ENCODE measurements at regions not wholly inside any gene's neighbourhood (a gene's known extent, or its start where the extent isn't known, plus 50 kb on each side); places are given as distances from the start of the nearest gene placed in this dataset.

DNA sequence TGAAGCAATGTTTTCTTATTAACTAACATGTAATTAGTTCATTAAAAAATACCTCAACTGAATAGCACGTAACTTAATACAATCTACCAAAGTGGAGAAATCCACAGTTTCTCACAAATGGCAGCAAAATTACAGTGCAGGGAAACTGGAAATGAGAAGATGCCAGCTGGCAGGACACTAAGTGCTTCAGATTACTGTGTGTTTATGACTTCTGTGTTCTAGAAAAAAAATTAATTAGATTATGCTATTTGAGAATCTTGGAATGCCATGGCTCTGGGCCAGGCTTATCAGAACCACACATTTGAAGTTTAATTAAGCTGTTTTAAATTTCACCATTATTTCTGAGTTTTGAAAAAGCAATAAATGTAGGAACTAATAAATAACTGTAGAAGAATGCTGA lies 357.6 kb downstream of the TGFB2 start:
- Histone ChIP-seq H3K36me3 (ENCODE audit: insufficient read depth, low read length) (no peaks in the 10 kb centered on the region), H3K9ac (ENCODE audit: low read depth, low read length) (no peak overlapping the region), H3K4me1 (ENCODE audit: insufficient read depth, low read length) (no peaks in the 10 kb centered on the region), H3K27ac (ENCODE audit: low read depth, low read length) (no peak overlapping the region), H3K9me3 (ENCODE audit: insufficient read depth, low read depth, low read length) (no peaks in the 10 kb centered on the region), H3K27me3 (ENCODE audit: insufficient read depth, low read length) (no peaks in the 10 kb centered on the region), H3K4me3 (ENCODE audit: low read length) (no peak overlapping the region)
- WGBS: 100% methylated on average over 1 of the region's 1 CpG

DNA sequence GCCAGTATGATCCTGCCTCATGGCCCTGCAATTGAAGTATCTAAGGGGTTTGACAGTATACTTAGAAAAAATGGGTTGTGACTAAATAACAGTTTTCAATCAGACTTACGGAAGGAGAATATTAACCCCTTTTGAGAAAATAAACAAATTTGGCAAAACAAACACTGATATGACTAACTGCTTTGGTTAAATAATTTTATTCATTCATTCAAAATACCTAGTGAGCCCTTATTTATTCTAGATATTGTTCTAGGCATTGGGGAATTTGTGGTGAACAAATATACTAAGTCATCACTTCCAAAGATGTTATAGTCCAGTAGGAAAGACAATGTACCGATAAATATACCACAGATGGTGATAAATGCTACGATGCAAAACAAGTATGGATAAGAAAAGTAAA lies 358.7 kb downstream of the TGFB2 start:
- no peaks in the 10 kb centered on the region for H3K9me3 ChIP-seq (ENCODE audit: insufficient read depth, low read depth, low read length)
- H3K27ac ChIP-seq (ENCODE audit: low read depth, low read length): no peak overlapping the region
- H3K27me3 ChIP-seq (ENCODE audit: insufficient read depth, low read length): no peaks in the 10 kb centered on the region
- no peak overlapping the region for H3K9ac ChIP-seq (ENCODE audit: low read depth, low read length)
- no peaks in the 10 kb centered on the region for H3K4me1 ChIP-seq (ENCODE audit: insufficient read depth, low read length)
- H3K4me3 ChIP-seq (ENCODE audit: low read length): no peak overlapping the region
- WGBS: no CpG with 5 or more reads among the region's 3 CpGs
- no peaks in the 10 kb centered on the region for H3K36me3 ChIP-seq (ENCODE audit: insufficient read depth, low read length)

DNA sequence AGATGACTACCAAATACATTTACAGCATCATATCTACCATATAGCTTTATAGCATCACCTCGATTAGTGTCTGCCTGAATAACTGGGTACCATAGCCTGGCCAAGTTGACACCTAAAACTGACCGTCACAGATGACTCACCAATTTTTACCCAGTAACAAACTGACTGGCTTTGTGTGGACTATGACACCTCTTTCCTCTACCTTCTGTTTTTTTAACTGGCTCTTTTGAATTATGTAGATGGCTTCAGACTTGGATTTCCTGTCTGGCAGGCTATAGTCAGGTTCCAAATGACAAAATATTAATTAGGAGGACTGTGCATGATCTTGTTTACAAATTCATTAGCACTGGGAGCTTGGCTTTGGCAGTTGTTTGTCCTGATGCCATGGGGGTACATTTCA lies 360.3 kb downstream of the TGFB2 start:
- H3K36me3 ChIP-seq (ENCODE audit: insufficient read depth, low read length): no peaks in the 10 kb centered on the region
- H3K4me3 ChIP-seq (ENCODE audit: low read length): no peak overlapping the region
- 94% methylated on average over 2 of the region's 2 CpGs for WGBS
- H3K27ac ChIP-seq (ENCODE audit: low read depth, low read length): no peak overlapping the region
- H3K9me3 ChIP-seq (ENCODE audit: insufficient read depth, low read depth, low read length): no peaks in the 10 kb centered on the region
- H3K9ac ChIP-seq (ENCODE audit: low read depth, low read length): no peak overlapping the region
- no peaks in the 10 kb centered on the region for H3K27me3 ChIP-seq (ENCODE audit: insufficient read depth, low read length)
- H3K4me1 ChIP-seq (ENCODE audit: insufficient read depth, low read length): no peaks in the 10 kb centered on the region

DNA sequence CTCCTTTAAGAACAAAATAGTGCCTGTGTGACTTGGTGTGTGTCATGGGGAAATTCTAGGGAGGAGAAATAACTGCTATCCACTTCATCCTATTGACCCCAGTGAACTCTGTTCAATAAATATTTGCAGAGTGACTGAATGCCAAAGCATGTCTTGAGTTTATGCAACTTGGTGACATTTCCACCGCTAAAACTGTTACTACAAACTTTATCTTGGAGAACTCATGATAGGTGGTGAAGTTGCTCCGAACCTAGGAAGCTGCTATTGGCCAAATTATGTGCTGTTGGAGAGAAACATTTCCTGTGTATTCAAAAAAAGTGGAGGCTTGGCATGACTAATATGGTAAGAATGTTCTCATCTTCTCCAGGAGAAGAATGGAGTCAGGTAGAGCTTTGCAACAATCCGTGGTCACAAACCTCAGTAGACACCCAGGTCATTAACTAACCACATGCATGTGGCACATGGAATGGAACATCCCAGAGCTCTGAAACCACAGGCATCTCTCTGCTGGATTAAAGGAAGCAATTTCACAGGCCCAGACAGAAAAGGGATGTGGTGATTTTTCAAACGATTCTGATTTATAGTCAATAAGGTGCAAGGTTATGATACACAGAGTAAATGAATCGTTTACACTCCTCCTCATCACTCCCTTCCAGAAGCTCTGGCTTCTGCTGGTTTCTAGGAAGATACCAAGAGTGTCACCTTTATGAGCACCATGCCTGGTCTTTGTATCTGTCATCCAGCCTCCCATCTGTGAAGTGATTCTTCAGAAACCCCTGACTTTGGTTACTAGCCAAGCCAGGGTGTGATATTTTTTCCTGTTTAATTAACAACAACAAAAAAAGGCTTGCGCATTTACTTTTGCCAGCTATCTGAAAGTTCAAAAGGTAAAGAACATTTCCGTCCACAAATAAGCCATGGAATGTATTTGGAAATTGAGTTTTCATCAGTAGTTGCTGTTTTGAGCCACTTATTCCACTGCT lies 361.1 kb downstream of the TGFB2 start:
- no peak overlapping the region for H3K9ac ChIP-seq (ENCODE audit: low read depth, low read length)
- no peak overlapping the region for H3K4me3 ChIP-seq (ENCODE audit: low read length)
- H3K4me1 ChIP-seq (ENCODE audit: insufficient read depth, low read length): no peaks in the 10 kb centered on the region
- H3K27ac ChIP-seq (ENCODE audit: low read depth, low read length): no peak overlapping the region
- no peaks in the 10 kb centered on the region for H3K27me3 ChIP-seq (ENCODE audit: insufficient read depth, low read length)
- 91% methylated on average over 7 of the region's 7 CpGs for WGBS
- H3K36me3 ChIP-seq (ENCODE audit: insufficient read depth, low read length): no peaks in the 10 kb centered on the region
- no peaks in the 10 kb centered on the region for H3K9me3 ChIP-seq (ENCODE audit: insufficient read depth, low read depth, low read length)

DNA sequence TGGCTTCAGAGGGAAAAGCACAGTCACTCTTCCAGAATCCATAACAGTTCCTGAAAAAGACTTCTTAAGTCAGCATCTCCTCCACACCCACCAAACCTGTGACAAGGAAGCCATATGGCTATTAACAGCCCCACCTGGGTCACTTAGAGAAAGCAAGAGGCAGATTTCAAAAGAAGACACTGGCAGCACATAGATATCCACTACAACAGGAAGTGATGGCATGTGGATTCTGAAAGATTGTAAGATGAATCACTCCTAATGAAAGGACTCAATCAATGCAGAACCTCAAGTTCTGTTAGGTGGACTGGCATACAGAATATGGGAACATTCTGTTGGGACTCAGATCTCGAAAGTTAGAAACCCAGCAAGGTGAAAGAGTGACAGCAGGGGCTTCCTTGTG lies 365.9 kb downstream of the TGFB2 start:
- Histone ChIP-seq H3K27ac (ENCODE audit: low read depth, low read length) (no peak overlapping the region), H3K9me3 (ENCODE audit: insufficient read depth, low read depth, low read length) (no peaks in the 10 kb centered on the region), H3K36me3 (ENCODE audit: insufficient read depth, low read length) (no peaks in the 10 kb centered on the region), H3K4me3 (ENCODE audit: low read length) (no peak overlapping the region), H3K4me1 (ENCODE audit: insufficient read depth, low read length) (no peaks in the 10 kb centered on the region), H3K9ac (ENCODE audit: low read depth, low read length) (no peak overlapping the region), H3K27me3 (ENCODE audit: insufficient read depth, low read length) (no peaks in the 10 kb centered on the region)
- WGBS: 93% methylated on average over 1 of the region's 1 CpG

DNA sequence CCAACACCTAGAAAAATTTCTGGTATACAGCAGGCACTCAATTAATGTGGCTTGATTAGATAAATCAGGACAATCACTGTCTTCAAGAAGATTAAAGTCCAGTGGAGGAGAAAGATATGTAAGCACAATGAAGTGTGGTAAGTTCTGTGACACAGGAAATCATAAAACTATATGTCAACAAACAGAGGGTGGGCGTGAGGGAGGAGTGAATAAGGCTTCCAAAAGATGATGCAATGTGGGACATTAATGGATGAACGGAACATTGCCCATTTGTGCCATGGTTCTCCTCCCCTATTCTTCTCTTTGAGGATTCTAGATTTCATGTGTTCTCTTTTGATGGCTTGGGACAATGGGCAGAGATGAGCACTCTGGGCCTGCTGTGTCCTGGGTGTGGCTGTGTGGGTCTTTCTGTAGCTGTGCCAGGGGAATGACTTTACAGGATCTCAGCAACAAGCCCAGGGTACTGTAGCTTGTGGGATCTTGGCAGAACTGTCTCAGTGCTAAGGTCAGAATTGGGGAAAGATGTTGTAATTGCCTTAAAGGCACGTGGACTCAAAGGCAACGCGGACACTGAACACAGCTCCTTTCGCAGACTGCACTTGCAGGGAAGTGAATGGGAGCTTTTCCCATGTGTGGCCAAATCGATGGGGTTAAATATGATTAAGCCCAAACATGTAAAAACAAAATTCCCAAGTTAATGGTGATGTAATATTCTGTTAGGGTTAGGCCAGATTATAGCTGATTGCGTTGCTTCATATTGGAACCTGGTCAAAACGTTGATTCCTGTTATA lies 366.9 kb downstream of the TGFB2 start:
- Histone ChIP-seq H3K36me3 (ENCODE audit: insufficient read depth, low read length) (no peaks in the 10 kb centered on the region), H3K4me3 (ENCODE audit: low read length) (no peak overlapping the region)
- 95% methylated on average over 7 of the region's 9 CpGs for WGBS

DNA sequence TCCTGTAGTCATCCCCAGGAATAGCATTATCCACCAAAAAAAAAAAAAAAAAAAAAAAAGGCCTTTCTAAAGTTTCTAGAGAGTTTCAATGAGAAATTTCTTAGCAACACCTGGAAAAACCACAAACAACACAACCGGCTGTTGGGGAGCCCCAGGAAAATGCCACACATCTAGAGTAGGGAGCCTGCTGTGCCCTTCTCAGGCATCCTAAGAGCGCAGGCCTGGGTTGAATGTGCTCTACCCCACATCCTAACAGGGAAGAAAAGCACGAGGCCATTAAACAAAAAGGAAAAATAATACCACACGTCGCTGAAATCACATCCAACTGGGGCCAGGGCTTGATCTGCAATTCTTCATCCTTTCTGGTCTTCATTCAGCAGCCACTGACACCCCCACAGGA lies 367.5 kb downstream of the TGFB2 start:
- 93% methylated on average over 5 of the region's 5 CpGs for WGBS
- Histone ChIP-seq H3K27ac (ENCODE audit: low read depth, low read length) (no peak overlapping the region), H3K36me3 (ENCODE audit: insufficient read depth, low read length) (no peaks in the 10 kb centered on the region), H3K9me3 (ENCODE audit: insufficient read depth, low read depth, low read length) (no peaks in the 10 kb centered on the region), H3K9ac (ENCODE audit: low read depth, low read length) (no peak overlapping the region), H3K27me3 (ENCODE audit: insufficient read depth, low read length) (no peaks in the 10 kb centered on the region), H3K4me1 (ENCODE audit: insufficient read depth, low read length) (no peaks in the 10 kb centered on the region), H3K4me3 (ENCODE audit: low read length) (no peak overlapping the region)

More for the DNA sequence above, 366.9 kb downstream of the TGFB2 start:
- Histone ChIP-seq H3K4me1 (ENCODE audit: insufficient read depth, low read length) (no peaks in the 10 kb centered on the region), H3K9ac (ENCODE audit: low read depth, low read length) (no peak overlapping the region), H3K27me3 (ENCODE audit: insufficient read depth, low read length) (no peaks in the 10 kb centered on the region), H3K27ac (ENCODE audit: low read depth, low read length) (no peak overlapping the region), H3K9me3 (ENCODE audit: insufficient read depth, low read depth, low read length) (no peaks in the 10 kb centered on the region)

DNA sequence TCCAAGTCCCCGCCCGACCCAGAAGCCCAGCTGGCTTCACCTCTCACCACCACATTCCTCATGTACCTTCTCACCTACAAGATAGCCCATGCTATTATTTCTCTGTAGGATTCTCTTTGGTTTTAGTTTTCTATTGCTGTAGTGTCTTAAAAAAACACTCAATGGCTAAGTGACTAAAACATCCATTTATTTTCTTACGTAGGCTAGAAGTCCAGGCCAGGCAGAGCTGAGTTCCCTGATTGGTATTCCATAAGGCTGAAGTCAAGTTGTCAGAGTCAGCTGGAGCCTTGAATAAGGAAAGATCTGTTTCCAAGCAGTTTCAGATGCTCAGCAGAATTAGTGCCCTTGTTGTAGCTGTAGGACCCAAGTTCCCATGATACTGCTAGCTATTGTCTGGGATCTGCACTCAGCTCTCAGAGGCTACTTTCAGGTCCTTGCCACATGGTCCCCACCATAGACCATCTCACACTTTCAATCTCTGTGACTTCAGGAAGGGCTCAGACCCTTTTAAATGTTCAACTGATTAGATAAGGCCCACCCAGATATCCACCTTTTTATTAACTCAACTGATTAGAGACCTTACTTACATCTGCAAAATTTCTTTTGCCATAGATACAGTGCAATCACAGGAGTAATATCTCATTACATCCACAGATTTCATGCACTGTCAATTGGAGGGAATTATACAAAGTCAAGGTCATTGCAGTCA lies 371.0 kb downstream of the TGFB2 start:
- no peak overlapping the region for H3K4me3 ChIP-seq (ENCODE audit: low read length)
- H3K36me3 ChIP-seq (ENCODE audit: insufficient read depth, low read length): no peaks in the 10 kb centered on the region
- no peaks in the 10 kb centered on the region for H3K27me3 ChIP-seq (ENCODE audit: insufficient read depth, low read length)
- WGBS: 97% methylated on average over 3 of the region's 3 CpGs
- H3K27ac ChIP-seq (ENCODE audit: low read depth, low read length): no peak overlapping the region
- H3K9me3 ChIP-seq (ENCODE audit: insufficient read depth, low read depth, low read length): no peaks in the 10 kb centered on the region
- H3K9ac ChIP-seq (ENCODE audit: low read depth, low read length): no peak overlapping the region
- H3K4me1 ChIP-seq (ENCODE audit: insufficient read depth, low read length): no peaks in the 10 kb centered on the region

DNA sequence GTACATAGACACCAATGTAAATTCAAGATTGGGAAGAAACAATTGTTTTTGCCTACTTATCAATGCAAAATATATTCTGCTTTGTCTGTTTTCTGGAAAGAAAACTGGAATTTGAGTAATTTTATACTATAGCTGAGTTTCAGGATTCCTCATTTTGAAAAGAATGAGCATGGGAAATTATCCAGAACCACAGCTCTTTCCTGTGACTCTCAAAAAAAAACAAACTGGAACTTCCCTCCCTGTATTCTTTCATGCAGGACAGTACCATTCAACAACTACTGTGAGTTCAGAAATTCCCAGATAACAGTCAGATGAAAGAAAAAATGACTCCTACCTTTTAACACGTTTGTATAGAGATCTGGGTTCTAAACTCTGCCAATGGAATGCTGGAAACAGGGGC lies 372.4 kb downstream of the TGFB2 start:
- 78% methylated on average over 1 of the region's 1 CpG for WGBS
- Histone ChIP-seq H3K9ac (ENCODE audit: low read depth, low read length) (no peak overlapping the region), H3K9me3 (ENCODE audit: insufficient read depth, low read depth, low read length) (no peaks in the 10 kb centered on the region), H3K4me3 (ENCODE audit: low read length) (no peak overlapping the region), H3K27ac (ENCODE audit: low read depth, low read length) (no peak overlapping the region), H3K27me3 (ENCODE audit: insufficient read depth, low read length) (no peaks in the 10 kb centered on the region), H3K36me3 (ENCODE audit: insufficient read depth, low read length) (no peaks in the 10 kb centered on the region), H3K4me1 (ENCODE audit: insufficient read depth, low read length) (no peaks in the 10 kb centered on the region)

DNA sequence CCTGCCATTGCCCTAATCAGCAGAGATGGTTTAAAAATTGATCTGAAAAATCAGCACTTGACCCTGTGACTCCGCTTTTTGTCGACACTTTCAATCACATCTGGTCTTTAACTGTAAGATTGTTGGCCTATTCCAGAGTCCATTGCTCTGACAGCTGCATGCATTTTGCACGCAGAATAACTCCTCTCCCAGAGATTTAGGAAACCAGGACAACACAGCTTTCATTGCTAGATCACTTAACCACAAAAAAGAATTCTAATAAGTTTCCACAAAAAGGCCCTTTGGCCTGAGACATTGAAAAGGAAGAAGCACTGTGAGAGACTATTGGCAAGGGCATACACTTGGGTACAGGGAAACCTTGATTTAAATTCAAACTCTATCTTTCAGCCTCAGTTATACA lies 373.1 kb downstream of the TGFB2 start:
- no peaks in the 10 kb centered on the region for H3K36me3 ChIP-seq (ENCODE audit: insufficient read depth, low read length)
- H3K27ac ChIP-seq (ENCODE audit: low read depth, low read length): no peak overlapping the region
- H3K4me3 ChIP-seq (ENCODE audit: low read length): no peak overlapping the region
- H3K9ac ChIP-seq (ENCODE audit: low read depth, low read length): no peak overlapping the region
- H3K9me3 ChIP-seq (ENCODE audit: insufficient read depth, low read depth, low read length): no peaks in the 10 kb centered on the region
- H3K27me3 ChIP-seq (ENCODE audit: insufficient read depth, low read length): no peaks in the 10 kb centered on the region
- no peaks in the 10 kb centered on the region for H3K4me1 ChIP-seq (ENCODE audit: insufficient read depth, low read length)
- 93% methylated on average over 3 of the region's 3 CpGs for WGBS

DNA sequence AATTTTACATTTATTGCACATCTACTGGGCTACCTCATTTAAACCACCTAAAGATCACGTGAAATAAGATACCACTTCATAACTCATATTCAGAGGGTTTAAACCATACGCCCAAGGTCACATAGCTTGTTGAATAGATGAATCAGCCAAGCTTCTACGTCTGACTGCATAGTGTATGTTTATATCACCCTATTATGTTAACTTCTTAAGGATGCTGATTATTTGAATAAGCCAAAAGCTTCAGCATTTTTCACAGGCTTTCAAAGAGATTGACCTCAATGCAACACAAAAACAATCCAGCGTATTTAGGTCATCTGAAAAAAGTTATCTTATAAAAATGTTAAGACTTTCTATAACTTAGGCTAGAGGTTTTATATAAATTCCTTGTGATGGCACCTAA lies 373.8 kb downstream of the TGFB2 start:
- no peaks in the 10 kb centered on the region for H3K9me3 ChIP-seq (ENCODE audit: insufficient read depth, low read depth, low read length)
- H3K27ac ChIP-seq (ENCODE audit: low read depth, low read length): no peak overlapping the region
- H3K4me3 ChIP-seq (ENCODE audit: low read length): no peak overlapping the region
- no peaks in the 10 kb centered on the region for H3K36me3 ChIP-seq (ENCODE audit: insufficient read depth, low read length)
- H3K4me1 ChIP-seq (ENCODE audit: insufficient read depth, low read length): no peaks in the 10 kb centered on the region
- no peaks in the 10 kb centered on the region for H3K27me3 ChIP-seq (ENCODE audit: insufficient read depth, low read length)
- 100% methylated on average over 2 of the region's 4 CpGs for WGBS
- no peak overlapping the region for H3K9ac ChIP-seq (ENCODE audit: low read depth, low read length)

All from HUES64 (cell line).